Thymus (tissue), 11 donors: ENCODE measurements at regions not wholly inside any gene's neighbourhood (a gene's known extent, or its start where the extent isn't known, plus 50 kb on each side); places are given as distances from the start of the nearest gene placed in this dataset.

ENCODE experiments used
- DNase-seq, 9 donors: peaks; one replicate each; pipeline ENCODE4 v3.0.0-alpha.2; 2013; ENCODE audit warnings: low spot score in 9 of 9, low read depth in 6 of 9, missing footprints in 1 of 9
- H3K27ac ChIP-seq, 2 donors: one replicate each; pipeline ENCODE4 v1.5.1; 2013; ENCODE audit warnings: control low read depth in 1 of 2, low read depth in 1 of 2, low read length in 1 of 2, mild to moderate bottlenecking in 1 of 2, moderate library complexity in 1 of 2
- H3K27me3 ChIP-seq, 2 donors: one replicate each; pipeline ENCODE4 v1.5.1; 2013; ENCODE audit warnings: low read length in 1 of 2; ENCODE audit not compliant: control insufficient read depth in 2 of 2, insufficient read depth in 1 of 2
- H3K36me3 ChIP-seq, 2 donors: one replicate each; pipeline ENCODE4 v1.5.1; 2013; ENCODE audit warnings: low read length in 1 of 2, mild to moderate bottlenecking in 1 of 2, moderate library complexity in 1 of 2; ENCODE audit not compliant: control insufficient read depth in 2 of 2, insufficient read depth in 2 of 2
- H3K4me1 ChIP-seq, 2 donors: one replicate each; pipeline ENCODE4 v1.5.1; 2013; ENCODE audit warnings: low read length in 2 of 2; ENCODE audit not compliant: control insufficient read depth in 2 of 2, insufficient read depth in 2 of 2
- H3K4me3 ChIP-seq, 2 donors: one replicate each; pipeline ENCODE4 v1.5.1; 2013; ENCODE audit warnings: low read length in 2 of 2, control low read depth in 1 of 2, mild to moderate bottlenecking in 1 of 2
- H3K9me3 ChIP-seq, 2 donors: one replicate each; pipeline ENCODE4 v1.5.1; 2013; ENCODE audit warnings: low read length in 1 of 2, mild to moderate bottlenecking in 1 of 2; ENCODE audit not compliant: control insufficient read depth in 2 of 2, insufficient read depth in 1 of 2
- WGBS: extraction: QIAGEN DNeasy Blood & Tissue Kit; methylation state at CpG from one replicate; pipeline ENCODE4 v1.1.7; 2013; 5-methylcytosine and 5-hydroxymethylcytosine counted together
- donor health status: healthy.

DNA sequence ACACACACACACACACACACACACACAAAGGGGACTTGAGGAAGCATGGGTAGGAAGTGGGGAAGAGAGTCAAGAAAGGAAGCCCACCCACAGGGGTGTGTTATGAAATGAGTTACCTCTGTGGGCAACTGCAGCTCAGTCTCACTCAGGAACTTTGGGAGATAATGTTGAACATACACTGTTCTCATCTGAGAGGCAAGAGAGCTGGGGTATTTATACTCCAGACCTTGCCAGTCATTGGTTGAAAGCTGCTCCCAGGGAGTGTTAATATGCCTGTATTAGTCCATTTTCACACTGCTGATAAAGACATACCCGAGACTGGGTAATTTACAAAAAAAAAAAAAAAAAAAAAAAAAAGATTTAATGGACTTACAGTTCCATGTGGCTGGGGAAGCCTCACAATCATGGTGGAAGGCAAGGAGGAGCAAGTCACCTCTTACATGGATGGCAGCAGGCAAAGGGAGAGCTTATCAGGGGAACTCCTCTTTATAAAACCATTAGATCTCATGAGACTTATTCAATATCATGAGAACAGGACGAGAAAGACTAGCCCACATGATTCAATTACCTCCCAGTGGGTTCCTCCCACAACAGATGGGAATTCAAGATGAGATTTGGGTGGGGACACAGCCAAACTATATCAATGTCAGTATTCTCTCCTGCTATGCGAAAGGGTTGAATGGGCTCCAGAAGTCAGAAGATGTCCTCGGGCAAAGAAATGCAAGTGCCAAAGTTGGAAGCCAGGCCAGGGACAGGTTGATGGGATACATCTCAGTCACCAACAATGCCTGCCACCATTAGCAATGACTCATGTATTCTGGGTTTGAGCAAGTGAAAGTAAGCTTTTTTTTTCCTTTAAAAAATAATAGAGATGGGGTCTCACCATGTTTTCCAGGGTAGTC lies 270.5 kb downstream of the MRTFB start:
- Histone ChIP-seq H3K27ac (no peak overlapping the region), H3K4me1 (no peaks in the 10 kb centered on the region), H3K27me3 (no peaks in the 10 kb centered on the region), H3K9me3 (peaks cover 0 to 8% of the 10 kb centered on the region in 2 donors), H3K4me3 (no peak overlapping the region), H3K36me3 (no peaks in the 10 kb centered on the region)
- no peak for DNase-seq
- WGBS: 97% methylated on average over 4 of the region's 4 CpGs

DNA sequence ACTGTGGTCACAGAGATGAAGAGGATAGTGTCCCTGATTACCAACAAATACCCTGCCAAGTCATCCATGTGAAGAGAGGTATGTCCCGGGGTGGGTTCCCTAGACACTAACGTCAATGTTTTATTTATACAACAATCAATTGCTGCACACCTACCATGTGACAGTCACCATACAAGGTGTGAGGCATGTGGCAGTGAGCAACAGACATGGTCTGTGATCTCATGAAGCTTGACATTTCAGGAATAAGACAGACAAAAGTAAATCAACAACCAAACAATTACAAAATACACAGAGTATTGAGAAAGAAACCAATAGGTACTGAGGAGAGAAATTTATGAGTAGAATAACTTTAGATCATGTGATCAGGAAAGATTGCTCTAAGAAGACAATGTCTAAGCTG lies 268.6 kb downstream of the MRTFB start:
- WGBS: 96% methylated on average over 2 of the region's 2 CpGs
- Histone ChIP-seq H3K36me3 (no peaks in the 10 kb centered on the region), H3K27me3 (no peaks in the 10 kb centered on the region), H3K9me3 (peaks cover 0 to 6% of the 10 kb centered on the region in 2 donors), H3K4me1 (peaks cover 0 to 2% of the 10 kb centered on the region in 2 donors), H3K27ac (no peak overlapping the region), H3K4me3 (no peak overlapping the region)
- DNase-seq: no peak

DNA sequence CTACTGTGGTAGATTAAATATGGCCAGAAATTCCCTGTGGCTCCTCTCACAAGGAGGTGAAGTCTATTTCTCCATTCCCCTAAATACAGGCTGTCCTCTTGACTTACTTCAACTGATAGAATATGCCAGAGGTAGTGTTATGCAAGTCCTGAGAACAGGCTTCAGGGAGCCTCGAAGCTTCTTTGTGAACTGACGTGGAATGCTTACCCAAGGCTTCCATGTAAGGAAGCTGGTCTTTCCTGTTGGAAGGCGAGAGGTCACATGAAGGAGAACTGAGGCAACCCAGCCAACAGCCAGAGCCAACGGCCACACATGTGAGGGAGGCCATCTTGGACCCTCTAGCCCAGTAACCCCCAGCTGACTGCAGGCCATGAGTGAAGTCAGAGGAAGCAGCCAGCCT lies 267.9 kb downstream of the MRTFB start:
- WGBS: 89% methylated on average over 4 of the region's 4 CpGs
- peaks cover 0 to 2% of the 10 kb centered on the region in 2 donors for H3K4me1 ChIP-seq
- no peak overlapping the region for H3K4me3 ChIP-seq
- H3K27me3 ChIP-seq: no peaks in the 10 kb centered on the region
- no peak for DNase-seq
- peaks cover 0 to 6% of the 10 kb centered on the region in 2 donors for H3K9me3 ChIP-seq
- H3K36me3 ChIP-seq: no peaks in the 10 kb centered on the region
- H3K27ac ChIP-seq: no peak overlapping the region

DNA sequence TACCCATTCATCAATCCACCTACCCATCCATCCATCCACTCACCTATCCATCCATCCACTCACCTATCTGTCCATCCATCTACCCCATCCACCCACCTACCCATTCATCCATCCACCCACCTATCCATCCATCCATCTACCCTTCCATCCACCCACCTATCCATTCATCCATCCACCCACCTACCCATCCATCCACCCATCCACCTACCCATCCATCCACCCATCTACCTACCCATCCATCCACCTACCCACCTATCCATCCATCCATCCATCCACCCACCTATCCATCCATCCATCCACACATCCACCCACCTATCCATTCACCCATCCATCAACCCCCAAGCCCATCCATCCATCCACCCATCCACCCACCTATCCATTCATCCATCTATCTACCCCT lies 267.1 kb downstream of the MRTFB start:
- Histone ChIP-seq H3K9me3 (peaks cover 0 to 6% of the 10 kb centered on the region in 2 donors), H3K27me3 (no peaks in the 10 kb centered on the region), H3K36me3 (no peaks in the 10 kb centered on the region), H3K4me1 (peaks cover 0 to 2% of the 10 kb centered on the region in 2 donors), H3K27ac (no peak overlapping the region), H3K4me3 (no peak overlapping the region)
- DNase-seq: no peak

DNA sequence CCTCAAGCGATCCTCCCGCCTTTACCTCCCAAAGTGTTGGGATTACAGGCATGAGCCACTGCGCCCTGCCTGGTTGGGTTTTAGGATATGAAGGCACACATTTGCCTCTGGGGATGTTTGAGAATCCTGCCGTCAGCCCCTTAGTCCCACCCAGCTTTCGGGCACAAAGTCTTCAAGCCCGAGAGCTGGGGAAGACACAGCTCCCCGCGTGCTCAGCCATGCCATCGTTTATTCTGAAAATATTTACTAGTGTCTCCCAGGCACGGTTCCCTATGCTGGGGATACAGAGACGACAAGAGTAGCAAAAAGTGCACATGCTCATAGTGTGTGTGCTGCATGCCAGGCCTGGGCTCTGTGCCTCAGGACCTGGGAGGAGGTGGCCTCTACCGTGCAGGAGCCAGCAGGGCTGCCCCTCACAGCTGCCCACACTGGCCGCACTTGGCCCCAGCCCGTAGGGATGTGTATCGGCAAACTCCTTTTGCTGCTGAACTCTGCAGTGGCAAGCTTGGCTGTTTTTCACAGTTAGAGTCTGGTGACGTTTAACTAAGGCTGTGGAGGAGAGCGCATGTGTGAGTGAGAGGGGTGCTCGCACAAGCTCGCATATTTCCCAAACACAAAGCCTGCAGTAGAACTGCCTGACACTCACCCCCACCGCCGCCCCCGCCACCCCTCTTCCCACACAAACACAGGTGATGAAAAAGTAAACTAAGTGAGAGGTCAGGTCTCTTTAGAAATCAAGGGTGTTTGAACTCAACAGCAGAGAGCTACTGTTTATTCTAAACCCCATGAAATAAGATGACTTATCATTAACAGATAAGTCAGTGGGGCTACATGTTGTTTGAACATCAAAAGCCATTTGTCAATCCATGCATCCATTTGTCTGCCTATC lies 266.4 kb downstream of the MRTFB start:
- Histone ChIP-seq H3K4me3 (no peak overlapping the region), H3K9me3 (peaks cover 0 to 6% of the 10 kb centered on the region in 2 donors), H3K27ac (no peak overlapping the region), H3K36me3 (no peaks in the 10 kb centered on the region), H3K4me1 (peaks cover 0 to 2% of the 10 kb centered on the region in 2 donors), H3K27me3 (no peaks in the 10 kb centered on the region)
- no peak for DNase-seq
- 85% methylated on average over 22 of the region's 22 CpGs for WGBS

DNA sequence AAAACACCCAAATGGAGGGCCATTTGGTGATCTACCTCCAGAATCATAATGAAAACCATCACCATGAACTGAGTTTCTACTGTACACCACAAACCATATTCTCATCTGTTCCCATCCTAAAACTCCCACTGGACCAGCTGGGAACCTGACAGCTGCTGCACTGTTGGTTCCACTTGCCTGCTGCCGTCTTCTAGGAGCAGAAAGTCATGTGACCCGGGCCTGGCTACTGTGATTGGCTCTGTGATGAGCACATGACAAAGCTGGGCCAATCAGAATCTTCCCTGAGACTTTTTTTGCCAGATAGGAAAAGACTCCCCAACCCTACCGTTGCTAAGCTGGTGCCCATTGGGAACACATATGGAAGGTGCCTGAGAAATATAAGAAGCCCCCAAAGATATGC lies 264.2 kb downstream of the MRTFB start:
- no peak overlapping the region for H3K4me3 ChIP-seq
- DNase-seq: no peak
- H3K4me1 ChIP-seq: peaks cover 0 to 2% of the 10 kb centered on the region in 2 donors
- H3K9me3 ChIP-seq: peaks cover 0 to 6% of the 10 kb centered on the region in 2 donors
- H3K36me3 ChIP-seq: no peaks in the 10 kb centered on the region
- WGBS: 97% methylated on average over 3 of the region's 3 CpGs
- no peaks in the 10 kb centered on the region for H3K27me3 ChIP-seq
- no peak overlapping the region for H3K27ac ChIP-seq

DNA sequence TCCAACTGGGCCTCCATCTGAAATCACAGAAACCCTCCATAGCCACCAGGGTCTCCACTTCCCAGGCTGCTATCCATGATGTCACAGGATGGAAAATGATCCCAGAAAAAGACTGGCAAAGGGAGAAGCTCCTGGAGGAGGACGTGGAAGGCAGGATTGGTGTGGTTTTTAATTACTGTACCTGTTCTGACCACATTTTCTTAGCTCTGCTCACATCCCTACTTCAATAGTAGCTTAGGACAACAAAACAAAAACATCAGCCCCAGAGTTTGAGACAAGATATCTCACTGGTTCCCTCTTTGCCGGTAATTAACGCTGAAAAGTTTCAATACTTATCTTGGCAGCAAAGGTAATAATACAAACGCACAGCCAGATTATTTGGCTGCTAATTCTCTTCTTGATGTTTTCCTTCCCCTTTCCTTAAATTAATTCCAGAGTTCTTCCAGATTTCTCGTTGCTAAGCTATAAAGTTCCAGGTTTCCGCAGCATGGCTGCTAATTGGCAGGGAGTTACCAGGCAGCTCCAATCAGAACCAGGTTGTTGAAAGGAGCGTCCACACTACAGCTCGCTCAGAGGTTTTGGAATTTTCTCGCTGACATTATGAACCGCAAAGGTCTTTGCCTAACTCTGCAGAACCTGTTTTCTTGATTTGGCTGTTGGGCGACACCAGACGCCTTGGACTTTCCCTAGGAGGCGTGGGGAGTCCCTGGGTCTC lies 263.4 kb downstream of the MRTFB start:
- no peak overlapping the region for H3K4me3 ChIP-seq
- H3K4me1 ChIP-seq: peaks cover 3 to 4% of the 10 kb centered on the region in 2 donors
- H3K9me3 ChIP-seq: peaks cover 0 to 6% of the 10 kb centered on the region in 2 donors
- no peaks in the 10 kb centered on the region for H3K27me3 ChIP-seq
- H3K27ac ChIP-seq: no peak overlapping the region
- no peaks in the 10 kb centered on the region for H3K36me3 ChIP-seq
- 89% methylated on average over 13 of the region's 13 CpGs for WGBS
- no peak for DNase-seq

DNA sequence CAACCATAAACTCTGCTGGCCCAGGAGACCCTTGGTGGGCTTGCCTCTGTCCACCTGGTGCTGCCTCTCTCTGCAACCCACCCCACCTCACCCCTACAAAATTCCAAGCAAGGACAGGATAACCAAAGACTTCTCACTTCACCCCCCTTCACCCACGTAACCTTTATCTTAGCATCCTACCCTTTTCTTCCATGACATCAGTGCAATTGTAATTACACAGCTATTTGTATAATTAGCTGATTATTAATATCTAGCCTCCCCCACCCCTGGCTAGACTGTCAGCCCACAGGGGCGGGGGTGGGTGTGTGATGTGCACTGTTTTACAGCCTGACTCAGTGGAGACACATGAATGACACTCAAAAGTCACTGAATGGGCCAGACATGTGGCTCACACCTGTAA lies 262.2 kb downstream of the MRTFB start:
- 97% methylated on average over 2 of the region's 2 CpGs for WGBS
- no peak for DNase-seq
- no peak overlapping the region for H3K4me3 ChIP-seq
- H3K27ac ChIP-seq: no peak overlapping the region
- no peaks in the 10 kb centered on the region for H3K27me3 ChIP-seq
- no peaks in the 10 kb centered on the region for H3K36me3 ChIP-seq
- H3K4me1 ChIP-seq: peaks cover 4 to 5% of the 10 kb centered on the region in 2 donors
- H3K9me3 ChIP-seq: peaks cover 0 to 6% of the 10 kb centered on the region in 2 donors
